GM21360 (cell line): ENCODE measurements at regions not wholly inside any gene's neighbourhood (a gene's known extent, or its start where the extent isn't known, plus 50 kb on each side); places are given as distances from the start of the nearest gene placed in this dataset.
"Not testable (repeated sequence)": the region's sequence is repeated elsewhere in the genome, so short reads cannot be mapped to it uniquely, and the experiment has no call there.

Experiments used
- ATAC-seq: cut with Tn5 transposase; IDR thresholded peaks from one replicate; pipeline ENCODE4 v1.9.1; 2021; ENCODE audit warnings: mild to moderate bottlenecking, moderate library complexity; ENCODE audit not compliant: unreplicated experiment

- ATAC-seq: not testable (repeated sequence)
Observed at GRCh38 chr10:78444741-78445140, 411.1 kb downstream of the RPS24 start.

- ATAC-seq: no peak
Observed at GRCh38 chr10:78445308-78445707, 411.6 kb downstream of the RPS24 start.

GRCh38 chr10:78448470-78448869 lies 414.8 kb downstream of the RPS24 start:
- no peak for ATAC-seq

GRCh38 chr10:78448994-78449418 lies 415.3 kb downstream of the RPS24 start:
- no peak for ATAC-seq

GRCh38 chr10:78449554-78449953 lies 415.9 kb downstream of the RPS24 start:
- ATAC-seq: no peak

- no peak for ATAC-seq
Observed at GRCh38 chr10:78450239-78450638, 416.6 kb downstream of the RPS24 start.

GRCh38 chr10:78450807-78451485 lies 417.3 kb downstream of the RPS24 start:
- ATAC-seq: no peak

- ATAC-seq: no peak
Observed at GRCh38 chr10:78451592-78451991, 417.9 kb downstream of the RPS24 start.

- ATAC-seq: no peak
Observed at GRCh38 chr10:78454123-78454645, 420.5 kb downstream of the RPS24 start.

- no peak for ATAC-seq
Observed at GRCh38 chr10:78455236-78455635, 421.6 kb downstream of the RPS24 start.

- ATAC-seq: no peak
Observed at GRCh38 chr10:78455811-78456210, 422.1 kb downstream of the RPS24 start.

- no peak for ATAC-seq
Observed at GRCh38 chr10:78456649-78457400, 423.2 kb downstream of the RPS24 start.

- ATAC-seq: no peak
Observed at GRCh38 chr10:78457804-78458482, 424.3 kb downstream of the RPS24 start.

- ATAC-seq: no peak
Observed at GRCh38 chr10:78458983-78459638, 425.4 kb downstream of the RPS24 start.

- ATAC-seq: no peak
Observed at GRCh38 chr10:78459639-78460037, 426.0 kb downstream of the RPS24 start.

- ATAC-seq: no peak
Observed at GRCh38 chr10:78460204-78460603, 426.5 kb downstream of the RPS24 start.

GRCh38 chr10:78461333-78461732 lies 427.7 kb downstream of the RPS24 start:
- no peak for ATAC-seq

GRCh38 chr10:78462176-78462575 lies 428.5 kb downstream of the RPS24 start:
- ATAC-seq: no peak

- no peak for ATAC-seq
Observed at GRCh38 chr10:78462726-78463228, 429.1 kb downstream of the RPS24 start.

- ATAC-seq: no peak
Observed at GRCh38 chr10:78464118-78464855, 430.6 kb downstream of the RPS24 start.
